Osteocyte (in vitro differentiated cells): ENCODE measurements at regions not wholly inside any gene's neighbourhood (a gene's known extent, or its start where the extent isn't known, plus 50 kb on each side); places are given as distances from the start of the nearest gene placed in this dataset.

Source experiments
- DNase-seq: peaks from one replicate; pipeline ENCODE4 v3.0.0; 2021; ENCODE audit warnings: mixed read lengths; ENCODE audit not compliant: unreplicated experiment; ENCODE audit errors: extremely low spot score
- H3K27ac Mint-ChIP-seq: one replicate; pipeline ENCODE4 v1.8.0; 2021; ENCODE audit warnings: mild to moderate bottlenecking, mixed read lengths; ENCODE audit not compliant: unreplicated experiment
- H3K27me3 Mint-ChIP-seq: one replicate; pipeline ENCODE4 v1.8.0; 2021; ENCODE audit warnings: mixed read lengths; ENCODE audit not compliant: unreplicated experiment
- H3K36me3 Mint-ChIP-seq: one replicate; pipeline ENCODE4 v1.8.0; 2021; ENCODE audit warnings: mixed read lengths; ENCODE audit not compliant: unreplicated experiment
- H3K4me1 Mint-ChIP-seq: one replicate; pipeline ENCODE4 v1.8.0; 2021; ENCODE audit warnings: mixed read lengths; ENCODE audit not compliant: unreplicated experiment
- H3K4me3 Mint-ChIP-seq: one replicate; pipeline ENCODE4 v1.8.0; 2021; ENCODE audit warnings: mild to moderate bottlenecking, moderate library complexity, mixed read lengths; ENCODE audit not compliant: unreplicated experiment
- H3K9me3 Mint-ChIP-seq: one replicate; pipeline ENCODE4 v1.8.0; 2021; ENCODE audit warnings: mixed read lengths; ENCODE audit not compliant: unreplicated experiment
- TF ChIP-seq, protein P1 (sequence below): fragments of 200-600 bp; sonication (generic); IDR thresholded peaks from 2 replicates; pipeline ENCODE4 v1.5.0; 2021; ENCODE audit warnings: antibody characterized with exemption, mild to moderate bottlenecking, moderate library complexity

DNA sequence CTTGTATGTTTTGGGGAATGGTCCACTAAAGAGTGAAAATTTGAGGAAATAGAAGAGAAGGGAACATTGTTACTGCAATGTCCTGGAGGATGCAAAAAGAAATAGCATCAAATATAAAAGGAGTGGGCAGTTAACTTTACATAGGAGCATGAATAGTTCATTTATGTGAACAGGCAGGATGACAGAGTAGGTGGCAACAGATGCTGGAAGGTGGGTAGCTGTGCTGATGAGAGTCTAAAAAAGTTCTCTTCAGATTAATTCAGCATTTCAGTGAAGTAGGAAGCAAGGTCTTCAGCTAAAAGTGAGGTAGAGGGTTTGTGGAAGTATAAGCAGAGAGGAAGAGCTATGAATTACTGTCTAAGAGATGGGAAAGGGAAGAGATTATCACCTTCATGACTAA is 276.5 kb downstream of the KIF2B start:
- Mint-ChIP-seq H3K36me3 (no peaks in the 10 kb centered on the region), H3K9me3 (peaks cover 26% of the 10 kb centered on the region), H3K4me3 (no peak overlapping the region), H3K4me1 (no peaks in the 10 kb centered on the region), H3K27me3 (no peaks in the 10 kb centered on the region), H3K27ac (no peak overlapping the region)
- no peak for DNase-seq
- TF ChIP-seq, protein P1, sequence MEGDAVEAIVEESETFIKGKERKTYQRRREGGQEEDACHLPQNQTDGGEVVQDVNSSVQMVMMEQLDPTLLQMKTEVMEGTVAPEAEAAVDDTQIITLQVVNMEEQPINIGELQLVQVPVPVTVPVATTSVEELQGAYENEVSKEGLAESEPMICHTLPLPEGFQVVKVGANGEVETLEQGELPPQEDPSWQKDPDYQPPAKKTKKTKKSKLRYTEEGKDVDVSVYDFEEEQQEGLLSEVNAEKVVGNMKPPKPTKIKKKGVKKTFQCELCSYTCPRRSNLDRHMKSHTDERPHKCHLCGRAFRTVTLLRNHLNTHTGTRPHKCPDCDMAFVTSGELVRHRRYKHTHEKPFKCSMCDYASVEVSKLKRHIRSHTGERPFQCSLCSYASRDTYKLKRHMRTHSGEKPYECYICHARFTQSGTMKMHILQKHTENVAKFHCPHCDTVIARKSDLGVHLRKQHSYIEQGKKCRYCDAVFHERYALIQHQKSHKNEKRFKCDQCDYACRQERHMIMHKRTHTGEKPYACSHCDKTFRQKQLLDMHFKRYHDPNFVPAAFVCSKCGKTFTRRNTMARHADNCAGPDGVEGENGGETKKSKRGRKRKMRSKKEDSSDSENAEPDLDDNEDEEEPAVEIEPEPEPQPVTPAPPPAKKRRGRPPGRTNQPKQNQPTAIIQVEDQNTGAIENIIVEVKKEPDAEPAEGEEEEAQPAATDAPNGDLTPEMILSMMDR: no peak

DNA sequence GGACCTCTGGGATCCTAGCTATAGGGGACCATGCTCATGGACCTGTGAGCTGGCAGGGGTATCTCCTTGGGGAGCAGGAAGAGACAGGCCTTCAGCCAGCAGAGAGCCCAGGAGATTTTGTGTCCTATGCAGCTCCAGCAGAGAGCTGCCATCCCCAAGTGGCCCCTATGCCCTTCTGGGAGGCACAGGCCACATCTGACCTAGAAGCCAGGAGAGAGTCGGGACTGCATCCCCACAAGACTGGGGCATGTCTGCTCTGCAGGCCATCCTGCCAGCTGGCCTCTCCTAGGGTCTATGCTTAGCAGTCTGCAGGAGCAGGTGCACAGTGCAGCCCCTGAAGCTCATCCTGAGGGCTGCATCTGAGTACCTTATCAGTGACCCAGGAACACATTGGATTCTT is 279.5 kb downstream of the KIF2B start:
- H3K9me3 Mint-ChIP-seq: peaks cover 36% of the 10 kb centered on the region
- no peaks in the 10 kb centered on the region for H3K36me3 Mint-ChIP-seq
- TF ChIP-seq, protein P1: no peak
- DNase-seq: no peak
- H3K4me1 Mint-ChIP-seq: no peaks in the 10 kb centered on the region
- no peak overlapping the region for H3K27ac Mint-ChIP-seq
- H3K4me3 Mint-ChIP-seq: no peak overlapping the region
- no peaks in the 10 kb centered on the region for H3K27me3 Mint-ChIP-seq

DNA sequence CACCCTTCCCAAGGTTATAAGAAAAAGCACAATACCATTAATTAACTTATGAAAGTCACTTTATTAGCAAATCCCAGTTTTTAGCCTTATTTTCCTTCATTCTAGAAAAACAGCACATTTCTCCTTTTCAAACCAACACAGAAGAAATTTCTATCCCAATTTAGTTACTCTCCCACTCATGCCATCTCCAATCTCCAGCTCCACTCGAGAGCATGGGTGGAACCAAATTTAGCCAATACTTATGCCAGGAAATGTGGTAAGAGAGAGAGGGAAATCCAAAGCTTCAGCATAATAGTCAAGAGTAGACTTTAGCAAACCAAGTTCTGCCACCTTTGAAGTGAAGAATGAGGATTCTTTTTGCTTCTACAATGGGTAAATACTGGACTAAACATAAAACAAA is 288.8 kb downstream of the KIF2B start:
- Mint-ChIP-seq H3K27me3 (no peaks in the 10 kb centered on the region), H3K36me3 (no peaks in the 10 kb centered on the region), H3K4me3 (no peak overlapping the region), H3K9me3 (peaks cover 33% of the 10 kb centered on the region), H3K4me1 (no peaks in the 10 kb centered on the region), H3K27ac (no peak overlapping the region)
- TF ChIP-seq, protein P1: no peak
- DNase-seq: no peak

DNA sequence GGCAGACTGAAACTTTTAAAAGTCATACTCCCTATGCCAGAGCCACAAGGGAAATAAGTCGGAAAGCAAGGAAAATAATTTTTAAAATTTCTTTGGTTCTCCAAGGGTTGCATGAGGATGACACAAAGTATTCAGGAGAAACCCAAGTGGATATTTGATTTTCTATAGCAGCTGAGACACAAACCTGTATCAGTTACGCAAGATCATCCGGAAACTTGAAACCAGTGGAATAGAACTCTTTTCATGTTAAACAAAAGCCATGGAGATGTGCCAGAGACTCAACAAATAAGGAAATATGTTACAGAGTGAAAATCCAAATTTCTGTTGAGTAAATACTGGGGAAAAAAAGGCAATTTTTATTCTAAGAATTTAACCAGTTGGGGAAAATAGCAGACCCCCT is 294.7 kb downstream of the KIF2B start:
- Mint-ChIP-seq H3K36me3 (no peaks in the 10 kb centered on the region), H3K4me3 (no peak overlapping the region), H3K9me3 (peaks cover 45% of the 10 kb centered on the region), H3K27ac (no peak overlapping the region), H3K4me1 (no peaks in the 10 kb centered on the region), H3K27me3 (no peaks in the 10 kb centered on the region)
- TF ChIP-seq, protein P1: no peak
- no peak for DNase-seq

DNA sequence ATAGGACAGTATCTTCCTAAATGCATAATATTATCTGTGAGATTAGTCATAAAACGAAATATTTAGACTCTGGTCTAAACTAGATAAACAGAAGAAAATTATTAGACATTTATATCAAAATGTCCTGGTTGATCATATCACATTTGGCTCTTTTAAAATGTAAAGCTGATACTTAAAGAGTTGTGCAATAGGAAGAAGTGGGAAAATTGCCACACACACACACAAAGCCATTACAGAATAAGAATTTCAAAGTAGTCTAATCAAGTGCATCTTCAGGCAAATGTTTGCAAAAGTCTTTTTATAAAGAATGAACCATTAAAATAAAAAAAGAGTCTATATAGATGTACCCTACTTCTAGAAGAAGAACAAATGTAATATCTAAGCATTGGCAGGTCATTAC is 301.7 kb downstream of the KIF2B start:
- Mint-ChIP-seq H3K9me3 (peaks cover 52% of the 10 kb centered on the region), H3K4me1 (no peaks in the 10 kb centered on the region), H3K36me3 (no peaks in the 10 kb centered on the region), H3K4me3 (no peak overlapping the region), H3K27ac (no peak overlapping the region), H3K27me3 (no peaks in the 10 kb centered on the region)
- no peak for DNase-seq
- TF ChIP-seq, protein P1: no peak
